ENCODE measurements at regions not wholly inside any gene's neighbourhood (a gene's known extent, or its start where the extent isn't known, plus 50 kb on each side); places are given as distances from the start of the nearest gene placed in this dataset.

- TF ChIP-seq CTCF (conservative IDR thresholded peaks at IDR 0.05; ENCODE audit: low read length) = no peak
- no peak for TF ChIP-seq EZH2phosphoT487 (IDR thresholded peaks at IDR 0.05; ENCODE audit: borderline replicate concordance)
Observed at GRCh38 chr13:44014501-44014900, 134.8 kb downstream of the LACC1 start.
